ENCODE measurements at regions not wholly inside any gene's neighbourhood (a gene's known extent, or its start where the extent isn't known, plus 50 kb on each side); places are given as distances from the start of the nearest gene placed in this dataset.
"Not testable (repeated sequence)": the region's sequence is repeated elsewhere in the genome, so short reads cannot be mapped to it uniquely, and the experiment has no call there.

- intact Hi-C loops (cut with micrococcal nuclease), result no loop called here
- DNase-seq (no peak), ATAC-seq (no peak)
These were observed 464.1 kb upstream of the ZEB2 start for GRCh38 chr2:144984038-144984437.

DNA sequence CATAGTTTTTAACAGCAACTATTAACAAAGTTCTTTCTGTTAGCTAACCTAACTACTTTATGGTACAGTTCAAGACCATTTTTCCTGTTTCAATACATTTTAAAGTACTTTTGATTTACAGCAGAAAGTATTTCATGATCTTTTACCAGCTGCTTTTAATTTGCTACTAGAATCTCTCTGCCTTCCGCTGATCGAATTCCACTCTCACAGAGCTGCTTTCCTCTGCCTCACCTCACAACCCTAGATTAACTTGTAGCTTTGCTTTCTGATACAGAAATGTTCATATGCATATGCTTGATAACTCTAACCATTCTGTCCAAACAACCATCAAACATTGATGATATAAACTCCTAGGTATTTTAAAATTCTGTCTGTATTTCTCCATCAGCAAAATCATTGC lies 463.2 kb upstream of the ZEB2 start:
- DNase-seq, result no peak
- intact Hi-C loops (cut with micrococcal nuclease), result no loop called here
- no peak for ATAC-seq

DNA sequence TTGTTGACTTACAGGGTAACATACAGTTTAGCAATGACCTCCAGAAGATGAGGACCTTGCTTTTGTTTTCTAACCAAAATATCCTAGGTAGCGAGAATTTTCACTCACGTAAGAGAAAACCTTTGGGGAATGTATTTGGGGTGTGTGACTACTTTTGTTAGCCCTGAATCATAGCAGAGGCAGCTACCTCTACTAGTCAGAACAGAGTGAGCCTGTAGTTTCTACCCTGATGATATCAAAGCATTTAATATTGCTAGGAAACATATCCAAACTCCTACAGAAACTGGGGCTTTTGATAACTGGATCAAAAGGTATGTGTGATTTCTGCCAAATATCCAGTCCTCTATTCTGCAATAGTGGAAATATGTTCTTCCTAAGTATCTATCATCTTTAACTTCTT lies 462.6 kb upstream of the ZEB2 start:
- DNase-seq (no peak), ATAC-seq (no peak)
- intact Hi-C loops (cut with micrococcal nuclease), result no loop called here

GRCh38 chr2:144975881-144976280 lies 456.0 kb upstream of the ZEB2 start:
- intact Hi-C loops (cut with micrococcal nuclease), result no loop called here
- no peak for ATAC-seq
- no peak for DNase-seq

- ATAC-seq (no peak), DNase-seq (no peak)
- intact Hi-C loops (cut with micrococcal nuclease), result no loop called here
These were observed 452.8 kb upstream of the ZEB2 start for GRCh38 chr2:144972676-144973075.

DNA sequence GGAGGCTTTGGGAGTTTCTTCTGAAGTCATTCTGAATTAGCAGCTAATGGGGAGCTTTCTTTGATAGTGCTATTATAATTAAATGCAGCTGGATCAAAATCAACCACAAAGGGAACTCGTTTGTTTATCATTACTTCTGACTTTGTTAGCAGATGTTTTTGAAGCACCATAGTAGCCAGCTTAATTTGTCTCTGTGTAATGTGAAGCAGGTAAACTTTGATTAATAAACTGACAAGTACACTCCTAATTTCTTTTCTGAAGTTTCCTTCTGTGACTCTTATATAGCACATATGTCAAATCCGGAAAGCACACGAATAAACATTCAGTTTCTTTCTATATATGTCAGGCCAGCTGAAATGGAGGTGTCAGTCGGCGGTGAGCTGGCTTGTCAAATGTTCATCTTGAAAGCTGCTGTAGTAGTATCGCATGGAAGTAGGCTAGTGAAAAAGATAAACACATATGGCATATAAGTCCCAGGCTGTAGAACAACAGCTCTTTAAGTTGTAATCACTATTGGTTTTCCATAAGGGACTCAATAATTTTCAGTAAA lies 451.9 kb upstream of the ZEB2 start:
- intact Hi-C loops (cut with micrococcal nuclease), result no loop called here
- no peak for DNase-seq
- ATAC-seq, result no peak

GRCh38 chr2:144970410-144970809 lies 450.5 kb upstream of the ZEB2 start:
- DNase-seq; ATAC-seq; intact Hi-C loops (cut with micrococcal nuclease): not testable (repeated sequence)

- ATAC-seq; DNase-seq; intact Hi-C loops (cut with micrococcal nuclease): not testable (repeated sequence)
These were observed 449.6 kb upstream of the ZEB2 start for GRCh38 chr2:144969564-144969963.

DNA sequence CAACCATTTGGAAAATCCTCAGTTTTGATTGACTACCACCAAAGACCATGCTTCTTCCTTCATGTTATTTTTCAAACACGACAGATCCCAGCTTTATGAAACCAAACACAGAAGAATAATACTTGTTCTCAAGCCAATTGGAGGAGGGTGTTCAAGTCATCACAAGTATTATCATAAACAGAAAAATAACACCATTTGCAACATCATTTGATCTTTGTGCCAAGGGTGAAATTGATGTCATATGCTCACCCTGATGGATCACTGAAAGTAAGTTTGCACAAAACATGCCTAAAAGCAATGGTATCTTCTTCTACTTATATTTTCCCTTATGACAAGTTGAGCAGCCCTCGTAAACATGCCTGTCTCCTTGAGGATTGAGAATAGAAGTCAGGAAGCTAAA lies 448.0 kb upstream of the ZEB2 start:
- intact Hi-C loops (cut with micrococcal nuclease), result no loop called here
- DNase-seq (no peak), ATAC-seq (no peak)

DNA sequence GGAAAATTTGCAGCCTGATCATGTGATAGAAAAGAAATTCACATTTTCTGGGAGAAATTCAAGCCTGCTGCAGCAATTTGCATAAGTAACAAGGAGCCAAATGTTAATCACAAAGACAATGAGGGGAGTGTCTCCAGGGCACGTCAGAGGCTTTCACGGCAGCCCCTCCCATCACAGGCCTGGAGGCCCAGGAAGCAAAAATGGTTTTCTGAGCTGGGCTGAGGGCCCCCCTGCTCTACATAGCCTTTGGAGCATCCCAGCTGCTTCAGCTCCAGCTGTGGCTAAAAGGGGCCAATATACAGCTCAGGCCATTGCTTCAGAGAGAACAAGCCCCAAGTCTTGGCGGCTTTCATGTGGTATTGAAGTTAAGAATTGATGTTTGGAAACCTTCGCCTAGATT lies 445.3 kb upstream of the ZEB2 start:
- ATAC-seq (no peak), DNase-seq (no peak)
- intact Hi-C loops (cut with micrococcal nuclease), result no loop called here

- DNase-seq, result no peak
- ATAC-seq, result no peak
- intact Hi-C loops (cut with micrococcal nuclease), result no loop called here
These were observed 443.1 kb upstream of the ZEB2 start for GRCh38 chr2:144963031-144963430.

DNA sequence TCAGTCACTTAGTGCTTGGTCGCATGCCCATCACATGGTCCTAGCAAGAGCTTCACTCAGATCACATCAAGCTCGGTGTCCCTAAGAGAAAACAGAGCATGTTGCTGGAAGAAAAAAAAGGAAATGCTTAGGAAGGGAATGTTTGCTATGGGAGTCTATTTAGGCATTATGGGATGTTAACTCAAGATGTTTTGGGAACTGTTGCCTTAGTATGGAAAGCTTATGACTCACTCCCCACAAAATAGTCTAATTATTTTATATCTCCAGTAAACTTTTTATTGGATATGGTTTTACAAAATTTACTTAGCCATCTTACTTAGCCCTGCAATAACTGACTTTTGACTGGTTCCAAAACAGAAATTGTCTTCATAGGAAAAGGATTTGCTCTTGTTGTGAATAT lies 439.5 kb upstream of the ZEB2 start:
- no peak for ATAC-seq
- intact Hi-C loops (cut with micrococcal nuclease), result no loop called here
- no peak for DNase-seq

GRCh38 chr2:144950899-144951560 lies 431.1 kb upstream of the ZEB2 start:
- intact Hi-C loops (cut with micrococcal nuclease), result no loop called here
- ATAC-seq, result peak; percentile 58
- no peak for DNase-seq

DNA sequence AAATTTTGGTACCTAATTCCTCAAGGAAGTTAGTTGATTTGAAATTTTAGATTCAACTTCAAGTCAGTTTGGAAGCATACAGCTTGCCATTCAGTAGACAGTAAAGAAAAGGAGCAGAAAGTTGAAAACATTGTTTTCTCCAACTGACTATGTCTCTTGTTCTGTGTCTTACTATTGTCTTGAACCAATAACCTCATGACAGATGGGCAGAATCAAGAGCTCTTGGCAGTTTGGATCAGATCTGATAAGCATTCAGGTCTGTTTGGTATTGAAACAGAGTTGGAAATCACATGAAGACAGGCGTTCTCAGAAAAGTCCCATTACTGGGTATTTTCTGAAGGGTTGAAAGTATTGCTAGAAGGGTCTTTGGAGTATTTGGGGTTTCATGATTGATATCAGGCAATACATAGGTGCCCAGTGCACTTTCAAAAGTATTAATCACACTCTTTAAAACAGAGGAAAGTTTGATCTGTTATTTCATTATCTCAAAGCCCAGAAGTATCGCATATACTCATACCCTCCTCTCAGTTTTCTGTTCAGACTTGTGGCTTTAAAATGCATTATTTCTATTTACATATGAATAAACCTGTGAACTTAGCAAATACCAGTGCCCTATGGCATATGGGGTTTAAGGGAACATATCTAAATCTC lies 428.4 kb upstream of the ZEB2 start:
- intact Hi-C loops (cut with micrococcal nuclease), result no loop called here
- ATAC-seq (no peak), DNase-seq (no peak)

DNA sequence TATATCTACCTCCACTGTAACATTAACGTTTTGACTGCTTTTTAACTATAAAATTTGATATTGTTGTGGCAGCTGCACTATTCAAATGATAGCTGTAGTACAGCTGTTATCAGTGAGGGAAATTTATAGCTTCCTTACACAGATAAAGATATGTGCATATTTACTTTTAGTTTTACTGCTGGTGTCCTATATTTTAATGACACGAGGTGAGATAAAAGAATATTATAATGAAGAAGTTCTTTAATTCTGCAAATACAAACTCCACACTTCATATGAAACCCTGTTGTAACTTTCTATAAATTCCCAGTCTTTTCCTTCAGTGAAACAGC lies 427.8 kb upstream of the ZEB2 start:
- intact Hi-C loops (cut with micrococcal nuclease), result no loop called here
- no peak for DNase-seq
- no peak for ATAC-seq

DNA sequence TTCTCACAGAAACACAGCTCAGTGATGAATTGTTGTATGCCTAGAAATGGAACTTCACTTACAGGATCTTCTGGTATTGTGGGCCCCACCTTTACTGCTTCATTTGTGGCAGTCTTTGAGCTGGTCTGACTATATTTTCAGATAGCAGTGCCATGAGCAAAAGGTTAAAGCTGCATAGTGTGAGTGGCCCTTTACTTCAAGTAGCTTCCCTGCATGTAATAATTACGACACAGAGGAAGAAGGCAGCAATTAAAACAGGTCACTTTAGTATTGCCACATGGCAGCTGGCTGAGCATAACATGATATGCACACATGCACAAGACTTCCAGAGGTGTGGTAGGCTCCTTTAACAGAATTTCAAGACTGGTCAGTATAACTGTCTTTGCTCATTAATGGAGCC lies 426.3 kb upstream of the ZEB2 start:
- no peak for ATAC-seq
- intact Hi-C loops (cut with micrococcal nuclease), result no loop called here

DNA sequence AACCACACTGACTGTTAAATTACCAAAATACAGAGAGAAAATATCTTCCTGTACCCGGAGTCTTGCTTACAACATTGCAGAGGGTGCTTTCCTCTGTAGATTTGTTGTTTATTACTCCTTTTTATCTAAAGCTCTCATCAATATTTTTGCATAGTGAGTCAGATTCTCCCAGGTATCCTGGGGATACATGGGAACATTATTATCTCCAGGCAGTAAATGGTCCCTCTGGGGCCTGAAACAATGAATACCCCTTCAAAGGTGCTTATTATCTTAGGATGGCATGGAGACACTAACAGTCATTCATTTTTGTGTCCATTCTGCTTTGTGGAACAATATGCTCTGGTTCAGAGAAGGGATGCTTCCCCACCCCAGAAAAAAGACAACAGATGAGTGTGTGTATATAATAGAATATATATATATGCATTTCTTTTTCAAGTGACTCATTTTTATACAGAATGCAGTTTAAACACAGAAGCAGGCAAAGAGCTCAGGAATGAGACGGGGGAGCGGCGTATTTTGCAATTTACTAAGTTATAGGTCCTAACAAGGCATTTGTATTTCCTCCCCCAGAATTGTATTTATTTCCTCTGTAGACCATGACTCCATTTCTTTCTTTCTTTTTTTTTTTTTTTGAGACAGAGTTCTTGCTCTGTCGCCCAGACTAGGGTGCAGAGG lies 424.8 kb upstream of the ZEB2 start:
- no peak for DNase-seq
- intact Hi-C loops (cut with micrococcal nuclease), result no loop called here
- no peak for ATAC-seq

More for the DNA sequence above, 426.3 kb upstream of the ZEB2 start:
- no peak for DNase-seq

DNA sequence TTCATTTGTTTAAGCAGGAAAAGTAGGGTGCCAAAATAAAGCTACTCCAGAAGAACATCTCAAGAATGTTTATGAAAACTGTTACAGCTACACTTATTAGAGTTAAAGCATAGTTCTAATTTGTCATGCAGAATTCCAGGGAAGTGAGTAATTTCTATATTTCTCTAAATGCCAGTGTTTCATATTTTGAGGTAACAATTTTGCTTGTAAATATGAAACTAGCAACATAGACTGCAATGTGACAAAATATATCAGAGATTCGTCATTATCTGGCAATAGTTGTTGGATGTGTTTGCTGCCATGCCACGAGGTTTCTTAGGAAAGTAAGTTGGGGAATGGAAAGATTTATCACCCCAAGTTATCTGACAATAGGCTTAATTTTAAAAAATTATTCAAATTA lies 424.1 kb upstream of the ZEB2 start:
- no peak for ATAC-seq
- DNase-seq, result no peak
- intact Hi-C loops (cut with micrococcal nuclease), result no loop called here

GRCh38 chr2:144943293-144943941 lies 423.5 kb upstream of the ZEB2 start:
- intact Hi-C loops (cut with micrococcal nuclease), result no loop called here
- ATAC-seq (no peak), DNase-seq (no peak)

All from left ventricle myocardium superior (tissue), 1 donor.